ENCODE measurements at regions not wholly inside any gene's neighbourhood (a gene's known extent, or its start where the extent isn't known, plus 50 kb on each side); places are given as distances from the start of the nearest gene placed in this dataset.

DNA sequence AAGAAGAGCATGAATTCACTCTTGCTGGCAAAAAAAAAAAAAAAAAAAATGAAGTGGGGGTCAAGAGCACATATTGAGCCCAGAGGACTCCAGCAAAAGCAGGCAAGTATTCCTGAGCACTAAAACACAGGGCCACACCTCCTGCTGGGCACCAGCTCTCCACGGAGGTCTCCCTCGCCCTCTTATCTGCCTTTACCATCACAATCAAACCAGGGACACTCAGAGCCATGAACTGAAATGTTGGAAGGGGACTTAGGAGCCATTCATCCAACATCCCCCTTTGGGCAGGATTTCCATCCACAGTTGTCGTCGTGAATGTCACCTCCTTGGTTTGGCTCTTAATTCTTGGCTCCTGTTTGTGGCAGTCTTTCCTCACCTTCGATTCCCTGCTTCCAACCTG is 89.8 kb upstream of the GNAO1 start:
- POLR2A ChIA-PET, result no interaction called here

GRCh38 chr16:56097306-56097705 is 94.0 kb upstream of the GNAO1 start:
- Mint-ChIP-seq H3K27ac (no peak overlapping the region), H3K9me3 (no peaks in the 10 kb centered on the region), H3K27me3 (ENCODE audit: low read depth) (no peaks in the 10 kb centered on the region), H3K4me3 (no peak overlapping the region), H3K4me1 (peaks cover 14% of the 10 kb centered on the region), H3K36me3 (no peaks in the 10 kb centered on the region)
- TF ChIP-seq ZNF416 (CRISPR knock-in tag; IDR thresholded peaks at IDR 0.05) (no peak), ZNF219 (CRISPR knock-in tag; IDR thresholded peaks at IDR 0.05; ENCODE audit: borderline replicate concordance) (no peak)
- ATAC-seq (no peak), DNase-seq (ENCODE audit: low spot score) (no peak)
- POLR2A ChIA-PET, result no interaction called here
- CTCF ChIA-PET, result no interaction called here

More for the DNA sequence above, 89.8 kb upstream of the GNAO1 start:
- CTCF ChIA-PET, result interaction anchor here (0.7 to 1.4 kb wide), 2 partner anchors 135 to 157 kb away, joined by 3 to 7 read pairs; no protein-coding TSS in a partner anchor
- Mint-ChIP-seq H3K36me3 (no peaks in the 10 kb centered on the region), H3K27me3 (ENCODE audit: low read depth) (no peaks in the 10 kb centered on the region), H3K4me1 (peaks cover 15% of the 10 kb centered on the region), H3K27ac (no peak overlapping the region), H3K9me3 (peaks cover 7% of the 10 kb centered on the region; the same call in 1 of the 2 replicates), H3K4me3 (no peak overlapping the region)
- DNase-seq (ENCODE audit: low spot score) (no peak), ATAC-seq (no peak)
- no peak for TF ChIP-seq JUN (CRISPR knock-in tag; IDR thresholded peaks at IDR 0.05)
- TF ChIP-seq GRHL2 (CRISPR knock-in tag; IDR thresholded peaks at IDR 0.05; ENCODE audit: insufficient replicate concordance, severe bottlenecking), result no peak
- no peak for TF ChIP-seq ZBTB21 (CRISPR knock-in tag; IDR thresholded peaks at IDR 0.05; ENCODE audit: borderline replicate concordance)
- no peak for TF ChIP-seq TEAD1 (CRISPR knock-in tag; IDR thresholded peaks at IDR 0.05)
- TF ChIP-seq CDX4 (CRISPR knock-in tag; IDR thresholded peaks at IDR 0.05; ENCODE audit: borderline replicate concordance), result no peak
- TF ChIP-seq ZNF219 (CRISPR knock-in tag; IDR thresholded peaks at IDR 0.05; ENCODE audit: borderline replicate concordance), result no peak
- TF ChIP-seq, protein P1, sequence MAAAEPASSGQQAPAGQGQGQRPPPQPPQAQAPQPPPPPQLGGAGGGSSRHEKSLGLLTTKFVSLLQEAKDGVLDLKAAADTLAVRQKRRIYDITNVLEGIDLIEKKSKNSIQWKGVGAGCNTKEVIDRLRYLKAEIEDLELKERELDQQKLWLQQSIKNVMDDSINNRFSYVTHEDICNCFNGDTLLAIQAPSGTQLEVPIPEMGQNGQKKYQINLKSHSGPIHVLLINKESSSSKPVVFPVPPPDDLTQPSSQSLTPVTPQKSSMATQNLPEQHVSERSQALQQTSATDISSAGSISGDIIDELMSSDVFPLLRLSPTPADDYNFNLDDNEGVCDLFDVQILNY (CRISPR knock-in tag; IDR thresholded peaks at IDR 0.05), result no peak
- TF ChIP-seq ATF6 (CRISPR knock-in tag; IDR thresholded peaks at IDR 0.05), result no peak
- no peak for TF ChIP-seq TP53 (CRISPR knock-in tag; IDR thresholded peaks at IDR 0.05)
- TF ChIP-seq ZNF512 (CRISPR knock-in tag; IDR thresholded peaks at IDR 0.05; ENCODE audit: borderline replicate concordance), result no peak

GRCh38 chr16:56094231-56094630 is 97.1 kb upstream of the GNAO1 start:
- DNase-seq (ENCODE audit: low spot score) (no peak), ATAC-seq (peak; percentile 81)
- Mint-ChIP-seq H3K27me3 (ENCODE audit: low read depth) (no peaks in the 10 kb centered on the region; the same call in 1 of the 2 replicates), H3K4me1 (0 out of 2 replicates have a peak, but pooled peaks cover 11% of the 10 kb centered on the region), H3K4me3 (no peak overlapping the region), H3K27ac (no peak overlapping the region), H3K36me3 (no peaks in the 10 kb centered on the region), H3K9me3 (no peaks in the 10 kb centered on the region)
- POLR2A ChIA-PET, result no interaction called here
- TF ChIP-seq, protein P2, sequence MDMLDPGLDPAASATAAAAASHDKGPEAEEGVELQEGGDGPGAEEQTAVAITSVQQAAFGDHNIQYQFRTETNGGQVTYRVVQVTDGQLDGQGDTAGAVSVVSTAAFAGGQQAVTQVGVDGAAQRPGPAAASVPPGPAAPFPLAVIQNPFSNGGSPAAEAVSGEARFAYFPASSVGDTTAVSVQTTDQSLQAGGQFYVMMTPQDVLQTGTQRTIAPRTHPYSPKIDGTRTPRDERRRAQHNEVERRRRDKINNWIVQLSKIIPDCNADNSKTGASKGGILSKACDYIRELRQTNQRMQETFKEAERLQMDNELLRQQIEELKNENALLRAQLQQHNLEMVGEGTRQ (CRISPR knock-in tag; IDR thresholded peaks at IDR 0.05), result peak; percentile 12; the same call in 1 of the 2 replicates
- no peak for TF ChIP-seq CDX4 (CRISPR knock-in tag; IDR thresholded peaks at IDR 0.05; ENCODE audit: borderline replicate concordance)
- CTCF ChIA-PET, result no interaction called here
